ENCODE measurements at regions not wholly inside any gene's neighbourhood (a gene's known extent, or its start where the extent isn't known, plus 50 kb on each side); places are given as distances from the start of the nearest gene placed in this dataset.
"Not testable (repeated sequence)": the region's sequence is repeated elsewhere in the genome, so short reads cannot be mapped to it uniquely, and the experiment has no call there.

GRCh38 chr2:226295123-226295522 lies 504.5 kb downstream of the IRS1 start:
- Histone ChIP-seq H3K79me2 (no peaks in the 10 kb centered on the region), H3K27ac (no peak overlapping the region), H3K36me3 (ENCODE audit: control insufficient read depth, insufficient read depth, low read length) (no peaks in the 10 kb centered on the region), H3K4me3 (ENCODE audit: low read depth, low read length) (no peak overlapping the region), H3K4me1 (no peaks in the 10 kb centered on the region), H3K27me3 (ENCODE audit: control insufficient read depth, insufficient read depth, low read length) (no peaks in the 10 kb centered on the region), H3K9me3 (ENCODE audit: control insufficient read depth, low read length) (no peaks in the 10 kb centered on the region), H2AFZ (no peak overlapping the region), H3K4me2 (ENCODE audit: low read length) (no peak overlapping the region), H3K9ac (no peak overlapping the region)
- no peak for TF ChIP-seq CTCF (IDR thresholded peaks at IDR 0.05)

- not testable (repeated sequence) for H3K36me3 ChIP-seq (ENCODE audit: control insufficient read depth, insufficient read depth, low read length); H3K4me2 ChIP-seq (ENCODE audit: low read length); H3K27ac ChIP-seq; H3K9ac ChIP-seq; H3K4me3 ChIP-seq (ENCODE audit: low read depth, low read length); H3K27me3 ChIP-seq (ENCODE audit: control insufficient read depth, insufficient read depth, low read length); H3K4me1 ChIP-seq; H3K79me2 ChIP-seq; H3K9me3 ChIP-seq (ENCODE audit: control insufficient read depth, low read length); H2AFZ ChIP-seq
Observed at GRCh38 chr2:226291281-226291680, 508.3 kb downstream of the IRS1 start.

- Histone ChIP-seq H3K4me1 (no peaks in the 10 kb centered on the region), H3K36me3 (ENCODE audit: control insufficient read depth, insufficient read depth, low read length) (no peaks in the 10 kb centered on the region), H3K4me3 (ENCODE audit: low read depth, low read length) (no peak overlapping the region), H3K9ac (no peak overlapping the region), H3K27me3 (ENCODE audit: control insufficient read depth, insufficient read depth, low read length) (no peaks in the 10 kb centered on the region), H3K9me3 (ENCODE audit: control insufficient read depth, low read length) (no peaks in the 10 kb centered on the region), H3K79me2 (no peaks in the 10 kb centered on the region), H3K27ac (no peak overlapping the region), H3K4me2 (ENCODE audit: low read length) (no peak overlapping the region), H2AFZ (no peak overlapping the region)
- TF ChIP-seq CTCF (IDR thresholded peaks at IDR 0.05) = no peak
Observed at GRCh38 chr2:226286916-226287315, 512.7 kb downstream of the IRS1 start.

- H3K9ac ChIP-seq = no peak overlapping the region
- no peak overlapping the region for H2AFZ ChIP-seq
- H3K27me3 ChIP-seq (ENCODE audit: control insufficient read depth, insufficient read depth, low read length) = no peaks in the 10 kb centered on the region
- no peak overlapping the region for H3K4me2 ChIP-seq (ENCODE audit: low read length)
- no peak overlapping the region for H3K27ac ChIP-seq
- H3K9me3 ChIP-seq (ENCODE audit: control insufficient read depth, low read length) = no peaks in the 10 kb centered on the region
- TF ChIP-seq CTCF (IDR thresholded peaks at IDR 0.05) = no peak
- no peaks in the 10 kb centered on the region for H3K79me2 ChIP-seq
- no peaks in the 10 kb centered on the region for H3K4me1 ChIP-seq
- no peak overlapping the region for H3K4me3 ChIP-seq (ENCODE audit: low read depth, low read length)
- no peaks in the 10 kb centered on the region for H3K36me3 ChIP-seq (ENCODE audit: control insufficient read depth, insufficient read depth, low read length)
Observed at GRCh38 chr2:226283796-226284195, 515.8 kb downstream of the IRS1 start.

- TF ChIP-seq CTCF (IDR thresholded peaks at IDR 0.05) = no peak
- no peak overlapping the region for H3K4me2 ChIP-seq (ENCODE audit: low read length)
Observed at GRCh38 chr2:226282151-226282550, 517.5 kb downstream of the IRS1 start.

GRCh38 chr2:226280136-226280535 lies 519.5 kb downstream of the IRS1 start:
- not testable (repeated sequence) for H3K79me2 ChIP-seq

More at GRCh38 chr2:226282151-226282550, 517.5 kb downstream of the IRS1 start:
- H3K4me1 ChIP-seq = no peaks in the 10 kb centered on the region
- H3K27ac ChIP-seq = no peak overlapping the region
- no peaks in the 10 kb centered on the region for H3K9me3 ChIP-seq (ENCODE audit: control insufficient read depth, low read length)
- H3K4me3 ChIP-seq (ENCODE audit: low read depth, low read length) = no peak overlapping the region
- no peaks in the 10 kb centered on the region for H3K27me3 ChIP-seq (ENCODE audit: control insufficient read depth, insufficient read depth, low read length)
- H3K79me2 ChIP-seq = no peaks in the 10 kb centered on the region
- H3K36me3 ChIP-seq (ENCODE audit: control insufficient read depth, insufficient read depth, low read length) = no peaks in the 10 kb centered on the region
- H2AFZ ChIP-seq = no peak overlapping the region
- no peak overlapping the region for H3K9ac ChIP-seq

More at GRCh38 chr2:226280136-226280535, 519.5 kb downstream of the IRS1 start:
- not testable (repeated sequence) for H3K9ac ChIP-seq; H3K36me3 ChIP-seq (ENCODE audit: control insufficient read depth, insufficient read depth, low read length); H3K27ac ChIP-seq; H2AFZ ChIP-seq; H3K9me3 ChIP-seq (ENCODE audit: control insufficient read depth, low read length); H3K4me1 ChIP-seq; H3K4me2 ChIP-seq (ENCODE audit: low read length); H3K27me3 ChIP-seq (ENCODE audit: control insufficient read depth, insufficient read depth, low read length); H3K4me3 ChIP-seq (ENCODE audit: low read depth, low read length)
